GM19043 (cell line): ENCODE measurements at regions not wholly inside any gene's neighbourhood (a gene's known extent, or its start where the extent isn't known, plus 50 kb on each side); places are given as distances from the start of the nearest gene placed in this dataset.

Experiments used
- ATAC-seq: cut with Tn5 transposase; IDR thresholded peaks from one replicate; pipeline ENCODE4 v1.9.1; 2021; ENCODE audit warnings: low read depth; ENCODE audit not compliant: unreplicated experiment

- ATAC-seq, result no peak
Measured at GRCh38 chr2:38212312-38212711, 136.4 kb upstream of the CYP1B1 start.

- no peak for ATAC-seq
Measured at GRCh38 chr2:38207168-38207567, 131.2 kb upstream of the CYP1B1 start.

GRCh38 chr2:38203446-38203810 lies 127.5 kb upstream of the CYP1B1 start:
- no peak for ATAC-seq

DNA sequence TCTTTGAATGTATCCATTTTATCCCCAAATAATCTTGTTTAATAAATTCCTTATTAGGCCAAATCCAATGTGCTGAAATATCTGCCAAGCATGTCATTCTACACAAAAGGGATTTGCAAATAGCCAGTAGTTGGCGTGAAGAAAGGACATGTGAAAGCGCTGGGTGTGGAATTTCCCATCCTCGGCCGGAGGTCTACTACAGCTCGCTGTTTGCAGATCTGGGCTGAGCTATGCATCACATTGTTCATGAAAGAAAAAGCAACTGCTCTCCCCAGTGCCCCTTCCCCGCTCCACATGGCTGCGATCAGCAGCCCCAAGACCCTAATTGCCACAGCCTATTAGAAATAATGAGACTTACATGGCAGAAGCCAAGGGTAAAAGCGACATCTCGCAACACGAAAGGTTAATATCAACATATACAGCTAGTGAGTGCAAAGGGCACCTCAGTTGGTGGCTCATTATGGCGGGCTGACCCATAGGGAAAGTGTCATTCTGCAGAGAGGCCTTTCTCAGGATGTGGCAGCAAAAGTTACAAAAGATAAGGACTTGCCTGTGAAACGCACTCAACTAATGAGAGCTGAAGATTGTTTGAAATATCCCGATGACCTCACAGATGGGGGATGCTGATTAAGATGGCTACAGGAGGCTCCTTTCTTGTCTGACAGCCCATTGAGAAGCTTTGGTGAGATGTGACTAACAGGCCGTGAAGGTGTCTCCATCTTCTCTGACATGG lies 126.9 kb upstream of the CYP1B1 start:
- no peak for ATAC-seq

GRCh38 chr2:38201784-38202183 lies 125.8 kb upstream of the CYP1B1 start:
- no peak for ATAC-seq

GRCh38 chr2:38200598-38200997 lies 124.6 kb upstream of the CYP1B1 start:
- ATAC-seq, result no peak

GRCh38 chr2:38199127-38199526 lies 123.2 kb upstream of the CYP1B1 start:
- ATAC-seq, result no peak

DNA sequence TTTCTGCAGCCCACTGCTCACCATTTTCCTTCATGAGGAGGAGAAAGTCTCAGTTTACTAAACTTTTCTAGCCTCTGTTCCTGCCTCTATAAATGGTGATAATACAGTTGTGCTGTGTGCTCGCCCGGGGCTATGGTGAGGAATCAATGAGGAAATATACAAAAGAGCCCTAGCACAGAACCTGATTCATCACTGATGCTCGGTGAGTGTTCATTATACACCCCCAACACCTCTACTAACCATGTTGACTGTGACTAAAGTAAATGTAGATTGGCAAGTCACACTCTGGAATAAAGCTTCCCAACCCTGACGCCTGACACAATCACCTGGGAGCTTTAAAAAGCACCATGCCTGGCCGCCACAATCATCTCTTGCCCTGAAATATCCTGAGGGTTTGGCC lies 118.8 kb upstream of the CYP1B1 start:
- no peak for ATAC-seq

- no peak for ATAC-seq
Measured at GRCh38 chr2:38192976-38193375, 117.0 kb upstream of the CYP1B1 start.

DNA sequence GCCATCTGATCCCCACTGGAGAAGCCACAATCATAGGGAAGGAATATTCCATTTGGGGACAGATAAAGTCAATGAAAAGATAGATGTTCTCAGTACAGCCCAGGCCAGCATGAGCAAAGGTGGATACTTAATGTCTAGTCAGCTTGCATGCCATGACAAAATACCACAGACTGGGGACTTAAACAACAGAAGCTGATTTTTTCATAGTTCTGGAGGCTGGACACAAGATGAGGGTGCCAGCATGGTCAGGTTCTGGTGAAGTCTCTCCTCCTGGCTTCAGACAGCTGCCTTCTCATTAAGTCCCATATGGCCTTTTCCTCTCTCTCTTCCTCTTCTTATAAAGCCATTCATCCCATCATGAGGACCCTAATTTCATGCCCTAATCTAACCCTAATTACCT lies 116.1 kb upstream of the CYP1B1 start:
- ATAC-seq, result no peak

DNA sequence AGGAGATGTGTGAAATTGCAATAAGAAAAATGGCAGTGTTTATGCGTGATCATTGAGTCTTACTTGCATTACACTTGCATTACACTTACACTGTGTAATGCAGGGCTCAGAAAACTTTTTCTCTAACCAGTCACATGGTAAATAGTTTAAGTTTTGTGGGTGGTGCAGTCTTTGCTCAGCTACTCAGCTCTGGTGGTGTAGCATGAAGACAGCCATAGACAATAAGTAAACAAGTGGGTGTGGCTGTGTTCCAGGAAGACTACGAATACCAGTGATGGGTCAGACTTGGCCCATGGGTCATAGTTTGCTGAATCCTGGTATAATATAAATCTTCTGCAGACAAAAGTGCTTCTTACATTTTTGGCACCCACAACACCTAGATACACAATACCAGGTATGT lies 115.6 kb upstream of the CYP1B1 start:
- ATAC-seq, result no peak

DNA sequence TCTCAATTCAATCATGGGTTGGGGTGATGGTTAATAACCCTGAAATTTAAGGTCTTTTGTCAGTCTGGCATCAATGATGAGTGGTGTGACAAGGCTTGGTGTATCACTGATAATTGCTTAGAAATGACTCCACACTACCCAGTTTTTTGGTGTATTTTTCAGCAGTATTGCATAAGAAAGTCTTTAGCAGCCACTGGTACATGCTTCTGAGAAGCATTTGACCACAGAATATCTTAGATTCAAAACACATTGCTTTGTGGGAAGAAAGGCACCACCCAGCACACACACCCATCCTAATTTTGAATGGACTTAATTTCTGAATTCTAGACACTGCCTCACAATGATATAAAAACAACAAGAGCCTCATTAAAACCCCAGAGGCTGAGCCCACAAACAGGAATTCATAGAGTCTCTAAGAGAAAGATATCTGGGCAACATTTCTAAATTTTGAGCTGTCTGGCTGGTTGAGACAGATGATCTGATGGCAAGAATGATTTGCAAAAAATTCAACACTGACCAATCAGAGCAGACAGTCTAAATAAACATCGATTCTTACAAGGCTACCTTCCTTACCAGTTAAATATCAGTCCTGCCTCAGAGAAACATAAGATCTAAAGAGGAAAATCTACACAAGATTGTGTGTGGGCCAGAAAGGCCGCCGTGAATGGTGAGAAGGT lies 114.7 kb upstream of the CYP1B1 start:
- no peak for ATAC-seq

- ATAC-seq, result no peak
Measured at GRCh38 chr2:38187541-38188011, 111.6 kb upstream of the CYP1B1 start.

GRCh38 chr2:38185012-38185491 lies 109.1 kb upstream of the CYP1B1 start:
- ATAC-seq, result peak; percentile 98

GRCh38 chr2:38182492-38183003 lies 106.6 kb upstream of the CYP1B1 start:
- ATAC-seq, result no peak

- no peak for ATAC-seq
Measured at GRCh38 chr2:38181806-38182491, 106.0 kb upstream of the CYP1B1 start.

GRCh38 chr2:38180754-38181153 lies 104.8 kb upstream of the CYP1B1 start:
- no peak for ATAC-seq

- ATAC-seq, result peak; percentile 77
Measured at GRCh38 chr2:38178556-38179419, 102.8 kb upstream of the CYP1B1 start.

DNA sequence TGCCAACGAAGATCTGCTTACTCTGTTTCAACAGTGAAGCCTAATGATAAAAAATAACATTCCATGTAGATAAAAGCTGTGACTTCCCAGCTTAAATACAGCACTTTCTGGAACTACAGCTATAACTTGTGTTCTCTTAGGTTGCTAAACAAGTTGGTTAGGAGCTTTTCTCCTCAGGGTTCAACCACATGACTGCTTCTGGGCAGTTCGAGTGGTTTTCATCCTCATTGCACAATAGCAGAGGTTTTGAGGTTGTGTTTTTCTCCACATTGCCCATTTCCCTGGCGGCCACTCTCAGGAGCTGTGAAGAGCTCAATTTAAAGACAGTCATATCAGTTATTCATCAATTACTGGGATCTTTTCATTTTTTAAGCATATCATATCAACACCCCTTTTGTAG lies 102.2 kb upstream of the CYP1B1 start:
- no peak for ATAC-seq

DNA sequence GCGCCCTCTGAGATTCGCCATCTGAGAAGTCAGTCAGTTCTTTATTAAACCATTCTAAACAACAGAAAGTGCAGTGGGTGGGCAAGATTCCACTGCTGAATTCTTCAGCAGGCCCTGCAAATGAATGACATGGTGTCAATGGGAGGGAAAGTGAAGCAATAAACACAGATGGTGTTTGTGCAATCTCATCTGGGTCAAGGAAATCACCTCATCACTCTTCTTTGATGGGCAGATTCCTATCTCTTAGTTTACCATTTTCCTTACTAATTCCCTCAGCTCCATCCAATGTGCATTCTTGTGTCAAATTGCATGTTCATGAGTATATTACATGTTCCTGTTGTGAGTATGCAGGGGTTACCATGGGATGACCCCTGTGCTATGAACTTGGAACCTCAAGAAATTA lies 100.7 kb upstream of the CYP1B1 start:
- ATAC-seq, result no peak
